NCI-H2196 (cell line): ENCODE measurements at regions not wholly inside any gene's neighbourhood (a gene's known extent, or its start where the extent isn't known, plus 50 kb on each side); places are given as distances from the start of the nearest gene placed in this dataset.

ENCODE experiments used
- DNase-seq: peaks from one replicate; lab custom pipeline; 2025; ENCODE audit not compliant: unreplicated experiment; lab: John Stamatoyannopoulos, UW

DNA sequence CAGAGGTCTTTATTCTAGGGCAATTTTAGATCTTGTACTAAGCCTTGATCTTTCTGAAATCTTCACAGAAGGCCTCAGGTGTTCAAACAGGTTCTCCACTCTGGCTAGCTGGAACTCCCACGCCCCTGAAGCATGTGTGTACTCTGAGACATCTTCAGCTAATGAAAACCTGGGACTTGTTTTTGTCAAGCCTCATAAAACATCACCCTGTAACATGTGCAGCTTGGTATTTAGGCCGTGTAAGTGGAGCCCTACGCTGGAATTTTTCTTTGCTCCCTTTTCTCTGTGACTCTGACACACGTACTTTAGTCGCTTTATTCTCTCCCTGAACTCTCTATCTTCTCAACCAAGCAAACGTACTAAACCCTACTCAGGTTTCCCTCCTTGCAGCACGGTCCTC is 701.9 kb upstream of the ZP4 start:
- no peak for DNase-seq

DNA sequence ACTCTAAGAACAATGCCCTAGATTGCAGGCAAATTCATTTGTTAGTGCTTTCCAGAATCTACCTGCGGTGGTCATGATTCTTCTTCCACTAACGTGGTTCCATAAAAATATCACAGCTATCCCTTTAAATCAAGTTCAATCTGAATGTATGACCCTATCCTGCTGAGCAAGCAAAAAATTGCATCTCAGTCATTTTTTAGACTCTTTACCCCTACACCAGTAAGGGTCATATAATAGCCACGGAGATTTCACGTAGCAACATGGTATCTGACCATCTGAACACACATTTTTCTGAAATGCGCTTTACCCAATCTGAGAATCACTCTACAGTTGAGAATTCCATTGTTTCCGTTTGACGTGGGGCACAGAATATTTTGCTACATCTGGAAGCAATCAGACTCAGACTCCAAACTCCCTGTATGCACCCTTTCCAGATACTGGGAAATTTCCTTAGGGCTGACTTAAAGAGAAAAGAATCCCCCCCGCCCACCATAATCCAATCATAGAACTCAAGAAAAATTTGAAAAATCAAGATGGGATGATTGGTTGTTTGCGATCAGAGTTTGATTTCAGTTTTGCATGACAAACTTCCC is 699.2 kb upstream of the ZP4 start:
- no peak for DNase-seq

DNA sequence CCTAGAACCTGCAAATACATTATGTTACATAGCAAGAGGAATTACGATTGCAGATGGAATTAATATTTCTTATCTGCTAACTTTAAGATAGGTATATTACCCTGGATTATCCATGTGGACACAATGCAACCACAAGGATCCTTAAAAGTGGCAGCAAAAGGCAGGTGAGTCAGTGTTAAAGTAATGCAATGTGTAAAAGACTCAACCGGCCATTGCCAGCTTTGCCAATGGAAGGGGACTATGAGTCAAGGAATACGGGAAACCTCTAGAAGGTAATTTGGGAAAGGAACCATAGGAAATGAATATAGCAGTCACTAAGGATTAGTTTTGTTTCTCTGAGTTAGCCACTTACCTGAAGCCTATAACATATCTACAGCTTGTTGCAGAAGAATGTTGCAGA is 692.1 kb upstream of the ZP4 start:
- DNase-seq, result no peak

DNA sequence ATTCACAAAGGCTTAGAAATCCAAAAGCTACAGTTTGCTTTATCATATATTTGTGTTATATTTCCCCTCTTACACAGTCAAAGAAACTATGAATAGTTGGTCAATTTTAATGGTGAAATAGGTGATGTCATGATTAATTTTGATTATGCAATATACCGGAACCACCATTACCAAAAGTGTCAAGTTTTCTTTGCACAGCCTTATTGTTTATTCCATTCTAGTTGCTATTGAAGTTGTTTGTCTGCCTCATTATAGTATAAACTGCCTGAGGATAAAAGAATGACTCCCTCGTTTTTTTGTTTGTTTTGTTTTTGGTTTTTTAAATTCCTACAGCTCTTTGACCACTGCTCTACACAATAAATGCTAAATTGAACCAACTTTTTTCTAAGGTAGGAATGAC is 690.6 kb upstream of the ZP4 start:
- no peak for DNase-seq

DNA sequence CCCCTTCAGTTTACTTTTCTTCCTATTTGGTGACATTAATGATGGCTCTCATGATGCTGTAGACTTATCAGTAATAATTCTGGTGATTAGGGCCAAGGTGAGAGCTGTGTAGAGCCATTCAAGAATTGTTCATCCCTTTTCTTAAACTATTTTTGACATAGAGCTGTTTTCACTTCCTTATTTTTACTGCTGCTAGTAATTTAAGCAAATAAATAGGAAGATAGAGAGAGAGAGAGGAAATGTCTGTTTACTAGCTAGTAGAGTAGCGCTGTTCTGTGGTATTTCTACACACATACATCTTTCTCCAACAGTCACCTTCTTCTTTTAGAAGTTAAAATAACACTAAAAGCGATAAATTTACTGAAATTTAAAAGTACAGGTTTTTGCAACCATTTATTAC is 678.0 kb upstream of the ZP4 start:
- no peak for DNase-seq

DNA sequence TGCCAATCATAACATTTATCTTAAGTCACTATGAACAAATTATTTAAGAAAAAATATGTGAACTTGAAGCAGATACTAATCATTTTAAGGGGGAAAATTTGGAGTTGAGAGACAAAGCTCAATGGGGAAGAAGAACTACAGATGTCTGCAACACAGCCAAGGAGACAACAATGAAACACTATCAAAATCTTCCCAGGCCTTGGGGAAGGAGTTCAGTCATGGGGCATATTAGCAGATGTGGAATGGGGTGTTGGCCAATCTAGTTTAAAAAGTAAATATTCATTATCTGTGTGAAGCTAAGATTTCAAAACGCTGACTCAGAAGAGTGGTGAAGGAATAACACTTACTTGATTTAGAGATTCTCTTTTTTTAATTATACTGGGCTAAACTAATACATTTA is 671.6 kb upstream of the ZP4 start:
- DNase-seq, result no peak

DNA sequence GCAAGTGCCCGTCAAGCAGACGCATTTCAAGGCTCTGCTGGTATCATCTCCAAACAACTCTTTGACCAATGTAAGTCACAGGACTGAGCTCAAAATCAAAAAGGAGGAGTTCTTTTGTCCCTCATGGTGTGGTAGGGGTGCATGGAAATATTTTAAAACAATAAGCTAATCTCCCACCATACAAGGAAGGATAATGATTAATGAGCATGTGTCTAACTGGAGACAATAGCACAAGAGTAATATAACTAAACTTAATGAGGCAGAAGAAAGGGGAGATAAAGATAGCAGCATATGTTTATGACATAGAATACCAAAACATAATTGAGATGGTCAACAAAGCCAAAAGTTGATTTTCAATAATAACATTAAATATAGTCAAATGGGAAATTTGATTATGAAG is 668.0 kb upstream of the ZP4 start:
- DNase-seq, result no peak

DNA sequence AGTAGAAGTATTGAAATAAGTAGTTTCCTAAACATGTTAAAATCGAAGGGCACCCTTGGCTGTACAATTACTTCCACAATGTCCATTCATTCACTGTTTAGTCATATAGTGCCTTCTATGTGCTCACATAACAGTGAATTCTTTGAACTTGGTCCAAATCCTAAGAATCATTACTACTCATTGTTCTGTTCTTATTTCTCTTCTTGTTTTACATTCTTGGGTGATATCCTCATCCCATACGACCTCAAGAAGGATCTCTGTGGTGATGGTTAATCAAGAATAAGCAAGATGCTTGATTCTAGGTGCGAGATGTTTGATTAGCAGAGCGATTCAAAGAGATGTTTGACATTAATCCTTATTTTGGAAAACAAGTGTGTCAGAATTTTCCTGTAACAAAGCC is 667.4 kb upstream of the ZP4 start:
- DNase-seq, result no peak

DNA sequence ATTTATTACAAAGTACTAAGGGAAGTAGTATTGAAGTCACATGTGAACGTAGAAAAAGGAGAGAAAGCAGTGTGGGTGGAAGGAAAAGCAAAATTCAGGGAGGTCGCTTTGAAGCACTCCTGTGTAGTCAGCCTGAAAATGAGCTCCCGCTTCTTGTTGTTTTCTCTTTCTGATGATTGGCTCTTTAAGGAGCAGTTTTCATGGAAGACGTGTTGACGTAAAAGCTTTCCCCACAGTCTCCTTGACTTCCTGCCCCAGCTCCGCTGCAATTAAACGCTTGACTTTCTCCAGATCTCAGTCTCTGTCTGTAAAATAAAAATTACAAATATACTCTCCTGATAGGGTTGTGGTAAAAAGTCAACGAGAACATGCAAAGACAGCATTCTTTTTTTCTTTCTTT is 661.5 kb upstream of the ZP4 start:
- DNase-seq, result no peak

DNA sequence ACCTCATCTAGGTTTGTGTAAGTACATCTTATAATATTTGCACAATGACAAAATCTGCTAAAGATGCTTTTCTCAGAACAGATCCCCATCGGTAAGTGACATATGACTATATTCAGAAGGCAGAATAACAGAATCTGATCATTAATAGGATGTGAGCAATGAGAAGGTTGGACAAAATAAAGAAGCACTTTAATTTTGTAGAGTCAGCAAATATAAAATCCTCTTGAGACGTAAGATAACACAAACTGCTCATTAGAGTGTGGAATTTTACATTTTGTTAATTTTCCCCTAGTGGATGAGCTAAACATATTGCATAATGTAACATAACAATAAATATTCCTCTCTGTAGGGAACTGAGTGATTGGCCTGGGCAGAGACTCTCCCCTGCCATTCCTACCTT is 658.4 kb upstream of the ZP4 start:
- DNase-seq, result no peak

DNA sequence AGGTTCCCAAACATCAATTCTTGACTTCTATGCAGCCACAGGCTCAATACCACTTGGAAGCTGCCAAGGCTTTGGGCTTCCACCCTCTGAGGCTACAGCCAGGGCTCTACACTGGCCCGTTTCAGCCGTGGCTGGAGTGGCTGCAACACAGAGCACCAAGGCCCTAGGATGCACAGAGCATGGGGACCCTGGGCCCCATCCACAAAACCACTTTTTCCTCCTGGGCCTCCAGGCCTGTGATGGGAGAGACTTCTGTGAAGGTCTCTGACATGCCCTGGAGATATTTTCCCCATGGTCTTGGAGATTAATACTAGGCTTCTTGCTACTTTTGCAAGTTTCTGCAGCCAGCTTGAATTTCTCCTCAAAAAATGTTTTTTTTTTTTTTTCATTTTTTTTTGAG is 655.4 kb upstream of the ZP4 start:
- no peak for DNase-seq

DNA sequence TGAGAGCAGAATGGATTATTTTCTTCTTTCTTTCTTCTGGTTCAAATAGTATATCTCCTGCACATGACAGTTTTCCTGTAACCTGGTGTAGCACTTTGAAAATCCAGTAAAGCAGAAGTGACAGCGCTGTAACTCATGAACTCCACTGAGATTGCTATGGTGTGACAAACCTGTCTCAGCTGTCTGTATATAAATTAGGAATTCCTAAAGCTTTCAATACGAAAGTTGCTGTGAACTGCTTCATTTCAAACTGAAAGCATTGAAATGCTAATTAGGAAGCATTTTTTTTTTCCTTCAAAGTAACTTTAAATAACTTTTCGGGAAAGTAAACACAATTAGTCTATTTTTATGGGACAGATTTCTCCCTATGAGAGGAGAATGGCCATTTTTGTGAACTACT is 646.9 kb upstream of the ZP4 start:
- DNase-seq, result no peak

DNA sequence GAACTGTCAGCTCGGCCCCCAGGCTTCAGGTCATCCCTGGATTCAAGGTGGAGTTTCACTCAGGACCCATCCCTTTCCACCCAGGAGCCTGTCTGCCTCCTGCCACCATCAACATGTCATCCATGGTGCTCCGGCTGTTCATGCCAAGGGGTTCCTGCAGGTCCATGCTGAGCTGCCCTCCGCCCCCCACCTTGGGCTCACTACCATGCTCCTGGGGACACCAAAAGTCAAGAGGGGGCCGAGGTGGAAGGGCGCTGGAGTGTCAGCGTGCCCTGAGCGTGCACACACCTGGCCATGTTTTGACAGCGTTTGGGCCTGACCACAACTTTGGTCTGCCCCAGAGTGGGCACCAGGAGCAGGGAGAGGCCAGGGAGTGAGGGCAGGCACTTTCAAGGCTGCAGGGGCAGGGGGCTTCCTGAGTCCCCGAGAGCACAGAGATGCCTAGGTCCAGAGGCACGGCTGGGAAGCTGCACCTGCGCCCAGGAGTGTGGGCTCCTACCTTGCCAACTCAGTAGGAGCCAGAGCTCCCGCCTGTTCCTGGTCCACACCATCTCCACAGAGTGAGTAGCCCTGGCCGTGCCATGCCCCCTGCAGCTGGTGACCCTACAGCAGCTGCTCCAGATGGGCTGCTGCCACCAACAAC is 639.6 kb upstream of the ZP4 start:
- DNase-seq, result no peak

DNA sequence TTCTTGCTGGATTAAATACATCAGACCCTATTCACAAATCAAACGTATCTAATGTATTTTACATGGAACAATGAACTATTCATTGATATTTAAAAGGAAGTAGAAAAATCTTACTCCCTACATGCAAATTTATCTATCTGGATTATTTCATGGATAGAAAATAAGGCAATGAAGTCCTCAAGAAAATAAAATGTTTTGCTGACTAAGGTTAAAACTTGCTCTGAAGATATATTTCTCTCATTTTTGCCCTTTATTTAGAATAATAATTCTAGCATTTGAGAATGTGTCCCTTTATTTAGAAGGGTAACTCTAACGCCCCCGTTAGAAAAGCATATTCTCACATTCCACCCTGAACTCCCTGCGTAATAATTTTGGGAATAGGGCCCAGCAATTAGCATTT is 627.0 kb upstream of the ZP4 start:
- no peak for DNase-seq

DNA sequence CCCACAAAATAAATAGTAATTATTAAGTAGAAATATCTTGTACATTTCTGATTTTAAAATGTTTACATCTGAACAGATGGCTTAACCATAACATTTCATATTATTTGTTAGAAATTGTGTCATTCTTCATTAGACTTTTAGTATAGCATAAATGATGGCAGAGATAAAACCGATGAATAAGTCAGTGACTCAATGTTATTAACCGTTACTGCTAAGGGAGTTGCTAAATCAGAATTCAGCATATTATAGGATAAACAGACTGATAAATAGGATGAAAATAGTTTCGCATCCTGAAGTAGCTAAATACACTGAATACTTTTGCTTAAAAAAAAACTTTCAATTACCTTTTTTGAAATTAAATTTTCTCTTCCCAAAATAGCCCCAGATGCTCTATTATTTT is 610.6 kb upstream of the ZP4 start:
- no peak for DNase-seq

DNA sequence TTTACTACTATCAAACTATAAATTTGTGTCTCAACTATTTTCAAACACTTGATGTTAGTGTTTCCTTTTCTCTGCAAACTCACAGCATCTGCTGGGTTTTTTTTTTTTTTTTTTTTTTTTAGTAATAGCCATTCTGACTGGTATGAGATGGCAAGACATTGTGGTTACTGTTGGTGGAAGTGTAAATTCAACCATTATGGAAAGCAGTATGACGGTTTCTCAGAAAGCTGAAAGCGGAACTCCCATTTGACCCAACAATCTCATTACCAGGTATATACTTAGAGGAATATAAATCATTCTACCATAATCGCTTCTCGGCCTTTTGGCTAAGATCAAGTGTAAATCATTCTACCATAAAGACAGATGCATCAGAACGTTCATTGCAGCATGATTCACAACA is 608.3 kb upstream of the ZP4 start:
- DNase-seq, result no peak

DNA sequence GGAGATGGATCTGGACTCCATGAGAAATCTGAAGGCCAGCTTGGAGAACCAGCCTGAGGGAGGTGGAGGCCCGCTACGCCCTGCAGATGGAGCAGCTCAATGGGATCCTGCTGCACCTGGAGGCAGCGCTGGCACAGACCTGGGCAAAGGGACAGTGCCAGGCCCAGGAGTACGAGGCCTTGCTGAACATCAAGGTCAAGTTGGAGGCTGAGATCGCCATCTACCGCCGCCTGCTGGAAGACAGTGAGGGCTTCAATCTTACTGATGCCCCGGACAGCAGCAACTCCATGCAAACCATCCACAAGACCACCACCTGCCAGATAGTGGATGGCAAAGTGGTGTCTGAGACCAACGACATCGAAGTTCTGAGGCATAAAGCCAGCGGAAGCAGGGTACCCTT is 601.5 kb upstream of the ZP4 start:
- DNase-seq, result no peak

DNA sequence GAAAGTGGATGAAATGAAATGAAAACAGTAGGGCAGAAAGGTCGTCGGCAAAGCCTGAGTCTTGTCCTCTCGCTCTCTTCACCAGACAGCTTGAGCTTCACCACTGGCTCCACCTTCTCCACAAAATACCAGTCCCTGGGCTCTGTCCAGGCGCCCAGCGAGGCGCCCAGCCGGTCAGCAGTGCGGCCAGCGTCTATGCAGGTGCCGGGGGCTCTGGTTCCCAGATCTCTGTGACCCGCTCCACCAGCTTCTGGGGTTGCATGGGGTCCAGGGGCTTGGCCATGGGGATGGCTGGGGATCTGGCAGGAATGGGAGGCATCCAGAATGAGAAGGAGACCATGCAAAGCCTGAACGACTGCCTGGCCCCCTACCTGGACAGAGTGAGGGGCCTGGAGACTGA is 600.5 kb upstream of the ZP4 start:
- DNase-seq, result no peak

DNA sequence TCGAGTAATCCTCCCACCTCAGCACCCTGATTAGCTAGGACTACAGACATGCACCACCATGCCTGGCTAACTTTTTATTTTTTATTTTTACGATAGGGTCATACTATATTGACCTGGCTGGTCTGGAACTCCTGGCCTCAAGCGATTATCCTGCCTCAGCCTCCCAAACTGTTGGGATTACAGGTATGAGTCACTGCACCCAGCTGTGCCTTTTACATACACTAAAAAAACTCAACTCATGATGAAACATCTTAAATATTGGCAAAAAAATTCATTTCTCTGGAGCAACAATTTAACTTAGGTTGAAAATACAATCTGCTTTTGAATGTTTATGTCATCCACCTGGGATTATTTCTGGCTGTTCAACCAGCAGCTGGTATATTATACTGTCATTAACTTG is 598.3 kb upstream of the ZP4 start:
- no peak for DNase-seq

DNA sequence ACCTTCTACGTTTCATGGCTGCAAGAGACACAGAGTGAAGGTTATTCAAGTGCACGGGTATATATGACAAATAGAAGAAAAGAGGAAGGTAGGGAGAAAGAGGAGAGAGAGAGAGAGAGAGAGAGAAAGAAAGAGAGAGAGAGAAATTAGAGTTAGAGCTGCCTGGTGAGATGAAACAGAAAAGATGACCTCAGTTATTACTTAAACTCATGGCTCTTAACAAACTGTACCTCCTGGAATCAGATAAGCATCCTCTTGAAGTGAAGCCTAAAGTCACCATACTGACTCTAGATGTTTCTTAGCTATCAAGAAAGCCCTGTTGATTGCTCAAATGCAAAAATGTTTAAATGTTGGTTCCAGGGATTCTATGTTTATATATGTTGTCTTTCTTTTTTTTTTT is 597.7 kb upstream of the ZP4 start:
- DNase-seq, result no peak

DNA sequence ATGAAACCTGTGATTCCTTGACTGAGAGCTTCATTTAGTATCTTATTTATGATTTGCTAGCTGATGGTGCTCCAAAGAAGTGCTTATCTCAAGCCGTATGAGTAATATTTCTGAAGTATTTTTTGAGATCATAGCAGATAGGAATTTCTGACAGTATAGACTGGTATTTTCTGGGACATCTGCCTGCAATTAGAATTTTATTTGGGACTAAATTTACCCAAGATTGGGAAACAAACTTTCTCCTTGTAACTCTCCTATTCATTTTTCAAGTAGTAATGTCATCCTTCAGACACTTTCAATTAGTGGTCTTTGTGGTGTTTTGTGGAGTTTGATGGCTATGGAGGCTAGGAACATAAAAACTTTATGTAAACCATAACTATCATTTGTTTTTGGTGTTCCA is 597.2 kb upstream of the ZP4 start:
- no peak for DNase-seq

DNA sequence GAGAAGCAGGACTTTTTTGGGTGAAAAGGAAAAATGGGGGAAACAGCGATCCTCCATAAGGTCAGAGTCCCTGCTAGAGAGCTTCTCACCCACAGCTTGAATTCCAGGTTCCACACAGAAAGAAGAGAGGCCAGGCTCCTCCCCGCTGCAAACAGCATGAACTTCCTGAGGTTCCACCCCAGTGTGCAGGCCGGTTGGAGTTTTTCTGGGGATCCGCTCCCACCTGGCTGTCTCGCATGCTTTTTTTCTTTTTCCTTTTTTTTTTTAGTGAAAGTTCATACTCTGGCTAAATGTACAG is 595.1 kb upstream of the ZP4 start:
- no peak for DNase-seq

DNA sequence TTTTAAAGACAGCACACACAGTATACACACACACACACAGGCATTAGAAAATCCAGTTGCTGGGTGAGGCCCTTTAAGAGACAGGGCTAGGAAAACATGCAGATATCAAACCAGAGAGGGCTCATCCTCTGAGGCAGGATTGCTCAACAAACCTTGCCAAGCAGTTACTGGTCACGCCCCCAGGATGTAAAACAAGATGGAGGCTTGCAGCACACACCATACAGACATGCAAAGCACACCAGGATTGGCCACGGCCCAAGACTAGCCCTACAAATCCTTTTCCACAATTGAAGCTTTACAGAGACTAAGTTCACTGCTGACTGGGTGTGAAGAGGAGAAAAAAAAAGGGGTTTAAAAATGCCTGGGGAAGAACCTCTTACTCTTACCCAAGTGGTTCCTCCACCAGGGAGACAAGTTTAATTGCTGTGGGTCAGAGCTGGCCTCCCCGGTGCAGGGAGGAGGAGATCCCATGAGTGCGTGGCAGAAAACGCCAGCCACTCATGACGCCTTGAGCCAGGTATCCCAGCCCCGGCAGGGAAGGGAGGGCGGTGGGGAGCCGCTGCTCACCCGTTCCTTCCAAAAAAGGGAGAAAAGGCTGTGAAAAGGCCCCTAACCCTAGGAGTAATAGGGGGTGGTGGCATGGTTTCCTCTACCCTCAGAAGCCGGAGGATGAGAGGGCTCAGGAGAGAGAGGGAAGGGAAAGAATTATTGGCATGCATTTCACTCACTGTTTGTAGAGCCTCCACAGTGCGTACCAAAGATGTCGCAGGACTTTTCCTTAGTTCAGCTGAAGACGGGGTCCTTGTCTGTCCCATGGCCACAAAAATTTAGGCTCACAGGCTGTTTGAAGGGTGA is 594.6 kb upstream of the ZP4 start:
- no peak for DNase-seq
